Colonic mucosa (tissue), 4 donors: ENCODE measurements at regions not wholly inside any gene's neighbourhood (a gene's known extent, or its start where the extent isn't known, plus 50 kb on each side); places are given as distances from the start of the nearest gene placed in this dataset.

ENCODE experiments used
- DNase-seq: peaks from one replicate; pipeline ENCODE4 v3.0.0-alpha.2; 2020
- H3K27ac ChIP-seq: fragments of 200-600 bp; one replicate; pipeline ENCODE4 v1.8.0; 2021
- H3K27me3 ChIP-seq: fragments of 200-600 bp; one replicate; pipeline ENCODE4 v1.8.0; 2021
- H3K36me3 ChIP-seq: fragments of 200-600 bp; one replicate; pipeline ENCODE4 v1.8.0; 2021
- H3K4me1 ChIP-seq: fragments of 200-600 bp; one replicate; pipeline ENCODE4 v1.8.0; 2021; ENCODE audit warnings: mild to moderate bottlenecking
- H3K4me3 ChIP-seq: fragments of 200-600 bp; one replicate; pipeline ENCODE4 v1.8.0; 2021
- H3K9ac ChIP-seq, 2 donors: one replicate each; pipeline ENCODE4 v1.7.0; 2013; ENCODE audit warnings: control low read depth in 2 of 2, low read depth in 2 of 2, low read length in 2 of 2
- H3K9me3 ChIP-seq: fragments of 200-600 bp; one replicate; pipeline ENCODE4 v1.8.0; 2021
- CTCF ChIP-seq: fragments of 200-600 bp; IDR thresholded peaks from one replicate; pipeline ENCODE4 v1.8.0; 2022; ENCODE audit warnings: antibody characterized with exemption, mild to moderate bottlenecking
- intact Hi-C: fragments of 100-400 bp; cut with DNase I; formaldehyde crosslinking; loops from one replicate; pipeline ENCODE4 v1.14.1; 2022
- donor health status: healthy.
- donor health status: DM: no; HTN: no; CAD: no.
- donor health status: DM: no; HTN: no; CAD: no.

GRCh38 chr3:24857945-24858344 is 363.3 kb upstream of the THRB start:
- TF ChIP-seq CTCF: no peak
- Histone ChIP-seq H3K36me3 (no peaks in the 10 kb centered on the region), H3K4me1 (no peaks in the 10 kb centered on the region), H3K4me3 (no peak overlapping the region), H3K27ac (no peak overlapping the region), H3K9me3 (no peaks in the 10 kb centered on the region), H3K9ac (no peak overlapping the region), H3K27me3 (no peaks in the 10 kb centered on the region)
- intact Hi-C loops: no loop called here
- DNase-seq: no peak

- no peak for TF ChIP-seq CTCF
- H3K9ac ChIP-seq: no peak overlapping the region
- H3K4me3 ChIP-seq: no peak overlapping the region
- no peaks in the 10 kb centered on the region for H3K9me3 ChIP-seq
- H3K4me1 ChIP-seq: no peaks in the 10 kb centered on the region
- no peaks in the 10 kb centered on the region for H3K36me3 ChIP-seq
- intact Hi-C loops: no loop called here
- H3K27me3 ChIP-seq: no peaks in the 10 kb centered on the region
- DNase-seq: no peak
- H3K27ac ChIP-seq: no peak overlapping the region
Observed at GRCh38 chr3:24863215-24863614, 368.6 kb upstream of the THRB start.

- intact Hi-C loops: no loop called here
- H3K27me3 ChIP-seq: no peaks in the 10 kb centered on the region
- H3K4me1 ChIP-seq: no peaks in the 10 kb centered on the region
- no peaks in the 10 kb centered on the region for H3K36me3 ChIP-seq
- H3K4me3 ChIP-seq: no peak overlapping the region
- no peak overlapping the region for H3K9ac ChIP-seq
- TF ChIP-seq CTCF: no peak
- no peak for DNase-seq
- H3K9me3 ChIP-seq: no peaks in the 10 kb centered on the region
- no peak overlapping the region for H3K27ac ChIP-seq
Observed at GRCh38 chr3:24867783-24868182, 373.1 kb upstream of the THRB start.

GRCh38 chr3:24881239-24881638 is 386.6 kb upstream of the THRB start:
- Histone ChIP-seq H3K4me1 (no peaks in the 10 kb centered on the region), H3K36me3 (no peaks in the 10 kb centered on the region), H3K9me3 (no peaks in the 10 kb centered on the region), H3K27me3 (no peaks in the 10 kb centered on the region), H3K27ac (no peak overlapping the region), H3K9ac (no peak overlapping the region), H3K4me3 (no peak overlapping the region)
- TF ChIP-seq CTCF: no peak
- intact Hi-C loops: no loop called here
- no peak for DNase-seq

- no peaks in the 10 kb centered on the region for H3K36me3 ChIP-seq
- no peak overlapping the region for H3K27ac ChIP-seq
- no peak for DNase-seq
- no peak for TF ChIP-seq CTCF
- no peaks in the 10 kb centered on the region for H3K27me3 ChIP-seq
- no peaks in the 10 kb centered on the region for H3K4me1 ChIP-seq
- no peaks in the 10 kb centered on the region for H3K9me3 ChIP-seq
- intact Hi-C loops: no loop called here
- H3K4me3 ChIP-seq: no peak overlapping the region
- no peak overlapping the region for H3K9ac ChIP-seq
Observed at GRCh38 chr3:24886501-24886900, 391.9 kb upstream of the THRB start.

GRCh38 chr3:24890012-24890411 is 395.4 kb upstream of the THRB start:
- no peak for TF ChIP-seq CTCF
- Histone ChIP-seq H3K9me3 (no peaks in the 10 kb centered on the region), H3K36me3 (no peaks in the 10 kb centered on the region), H3K4me1 (no peaks in the 10 kb centered on the region), H3K27ac (no peak overlapping the region), H3K27me3 (no peaks in the 10 kb centered on the region), H3K9ac (no peak overlapping the region), H3K4me3 (no peak overlapping the region)
- DNase-seq: no peak
- intact Hi-C loops: no loop called here
